Spinal cord (tissue), 9 donors: ENCODE measurements at regions not wholly inside any gene's neighbourhood (a gene's known extent, or its start where the extent isn't known, plus 50 kb on each side); places are given as distances from the start of the nearest gene placed in this dataset.

Experiments used
- DNase-seq, 6 donors: peaks; one replicate each; pipeline versions ENCODE4 v3.0.0 to v3.0.0-alpha.2; 2013 to 2015; ENCODE audit warnings: low spot score in 6 of 6, low read depth in 4 of 6
- H3K27ac ChIP-seq: one replicate; pipeline ENCODE4 v1.5.1; 2013; ENCODE audit warnings: low read depth, low read length, control low read depth
- H3K27me3 ChIP-seq: one replicate; pipeline ENCODE4 v1.6.1; 2013; ENCODE audit warnings: low read length; ENCODE audit not compliant: control insufficient read depth, insufficient read depth
- H3K36me3 ChIP-seq: one replicate; pipeline ENCODE4 v1.6.1; 2013; ENCODE audit warnings: low read length; ENCODE audit not compliant: control insufficient read depth, insufficient read depth
- H3K4me1 ChIP-seq: one replicate; pipeline ENCODE4 v1.6.1; 2013; ENCODE audit warnings: low read length; ENCODE audit not compliant: control insufficient read depth, insufficient read depth
- H3K4me3 ChIP-seq: one replicate; pipeline ENCODE4 v1.5.1; 2013; ENCODE audit warnings: low read depth, low read length, control low read depth
- H3K9me3 ChIP-seq: one replicate; pipeline ENCODE4 v1.6.1; 2013; ENCODE audit warnings: low read length; ENCODE audit not compliant: control insufficient read depth, insufficient read depth
- WGBS: methylation state at CpG from one replicate; pipeline ENCODE4 v1.1.5; 2013; ENCODE audit warnings: missing lambda C conversion rate; ENCODE audit not compliant: insufficient coverage; 5-methylcytosine and 5-hydroxymethylcytosine counted together
- donor health status: healthy.

- WGBS, result no CpG with 5 or more reads among the region's 1 CpG
Observed at GRCh38 chr6:99181174-99181573, 168.3 kb downstream of the FAXC start.

GRCh38 chr6:99178168-99178567 is 171.3 kb downstream of the FAXC start:
- no CpG with 5 or more reads among the region's 2 CpGs for WGBS
- no peak overlapping the region for H3K4me3 ChIP-seq

More at GRCh38 chr6:99181174-99181573, 168.3 kb downstream of the FAXC start:
- H3K36me3 ChIP-seq, result no peaks in the 10 kb centered on the region
- no peak overlapping the region for H3K27ac ChIP-seq
- H3K9me3 ChIP-seq, result no peaks in the 10 kb centered on the region
- H3K4me1 ChIP-seq, result no peaks in the 10 kb centered on the region
- H3K4me3 ChIP-seq, result no peak overlapping the region
- H3K27me3 ChIP-seq, result no peaks in the 10 kb centered on the region
- no peak for DNase-seq

GRCh38 chr6:99177736-99178135 is 171.7 kb downstream of the FAXC start:
- Histone ChIP-seq H3K9me3 (no peaks in the 10 kb centered on the region), H3K27me3 (no peaks in the 10 kb centered on the region), H3K27ac (no peak overlapping the region), H3K4me1 (no peaks in the 10 kb centered on the region), H3K36me3 (no peaks in the 10 kb centered on the region), H3K4me3 (no peak overlapping the region)
- WGBS, result no CpG with 5 or more reads among the region's 2 CpGs
- DNase-seq, result no peak

More at GRCh38 chr6:99178168-99178567, 171.3 kb downstream of the FAXC start:
- no peaks in the 10 kb centered on the region for H3K4me1 ChIP-seq
- no peaks in the 10 kb centered on the region for H3K27me3 ChIP-seq
- no peak for DNase-seq
- no peaks in the 10 kb centered on the region for H3K36me3 ChIP-seq
- no peaks in the 10 kb centered on the region for H3K9me3 ChIP-seq
- no peak overlapping the region for H3K27ac ChIP-seq

GRCh38 chr6:99165838-99166237 is 183.6 kb downstream of the FAXC start:
- Histone ChIP-seq H3K27me3 (no peaks in the 10 kb centered on the region), H3K4me1 (no peaks in the 10 kb centered on the region), H3K27ac (no peak overlapping the region), H3K4me3 (no peak overlapping the region), H3K9me3 (no peaks in the 10 kb centered on the region), H3K36me3 (no peaks in the 10 kb centered on the region)
- DNase-seq, result no peak

- Histone ChIP-seq H3K27ac (no peak overlapping the region), H3K4me1 (peaks cover 3% of the 10 kb centered on the region), H3K4me3 (no peak overlapping the region), H3K9me3 (no peaks in the 10 kb centered on the region), H3K36me3 (no peaks in the 10 kb centered on the region), H3K27me3 (no peaks in the 10 kb centered on the region)
- no peak for DNase-seq
- WGBS, result 23% methylated on average over 3 of the region's 3 CpGs
Observed at GRCh38 chr6:99152347-99152643, 197.2 kb downstream of the FAXC start.

- Histone ChIP-seq H3K9me3 (no peaks in the 10 kb centered on the region), H3K36me3 (no peaks in the 10 kb centered on the region), H3K4me3 (no peak overlapping the region), H3K4me1 (peaks cover 3% of the 10 kb centered on the region), H3K27ac (no peak overlapping the region), H3K27me3 (no peaks in the 10 kb centered on the region)
- WGBS, result 61% methylated on average over 6 of the region's 11 CpGs
- no peak for DNase-seq
Observed at GRCh38 chr6:99151634-99152346, 197.7 kb downstream of the FAXC start.

- Histone ChIP-seq H3K9me3 (no peaks in the 10 kb centered on the region), H3K27me3 (no peaks in the 10 kb centered on the region), H3K36me3 (no peaks in the 10 kb centered on the region), H3K4me1 (peaks cover 8% of the 10 kb centered on the region), H3K4me3 (no peak overlapping the region), H3K27ac (no peak overlapping the region)
- WGBS, result no CpG with 5 or more reads among the region's 2 CpGs
- no peak for DNase-seq
Observed at GRCh38 chr6:99148761-99149160, 200.7 kb downstream of the FAXC start.

- Histone ChIP-seq H3K4me3 (no peak overlapping the region), H3K27me3 (no peaks in the 10 kb centered on the region), H3K36me3 (no peaks in the 10 kb centered on the region), H3K4me1 (peaks cover 8% of the 10 kb centered on the region), H3K9me3 (no peaks in the 10 kb centered on the region), H3K27ac (no peak overlapping the region)
- WGBS, result no CpG with 5 or more reads among the region's 2 CpGs
- peak in 1 of 6 donors; percentile 32 for DNase-seq
Observed at GRCh38 chr6:99148111-99148510, 200.4 kb upstream of the FBXL4 start.

- WGBS, result 28% methylated on average over 3 of the region's 5 CpGs
- peak in 2 of 6 donors; percentile 61 to 72 for DNase-seq
- Histone ChIP-seq H3K36me3 (no peaks in the 10 kb centered on the region), H3K27me3 (no peaks in the 10 kb centered on the region), H3K4me1 (peaks cover 8% of the 10 kb centered on the region), H3K9me3 (no peaks in the 10 kb centered on the region), H3K4me3 (no peak overlapping the region), H3K27ac (no peak overlapping the region)
Observed at GRCh38 chr6:99147206-99147605, 199.5 kb upstream of the FBXL4 start.

- no peak overlapping the region for H3K4me3 ChIP-seq
- H3K9me3 ChIP-seq, result no peaks in the 10 kb centered on the region
- DNase-seq, result peak in 2 of 6 donors; percentile 50 to 66
- H3K27me3 ChIP-seq, result no peaks in the 10 kb centered on the region
- no CpG with 5 or more reads among the region's 4 CpGs for WGBS
- H3K27ac ChIP-seq, result no peak overlapping the region
- H3K36me3 ChIP-seq, result no peaks in the 10 kb centered on the region
- peaks cover 8% of the 10 kb centered on the region for H3K4me1 ChIP-seq
Observed at GRCh38 chr6:99146711-99147110, 199.0 kb upstream of the FBXL4 start.
